GM12892 (cell line): ENCODE measurements at regions not wholly inside any gene's neighbourhood (a gene's known extent, or its start where the extent isn't known, plus 50 kb on each side); places are given as distances from the start of the nearest gene placed in this dataset.
"Not testable (repeated sequence)": the region's sequence is repeated elsewhere in the genome, so short reads cannot be mapped to it uniquely, and the experiment has no call there.

Source experiments
- DNase-seq: peaks from one replicate; pipeline ENCODE4 v3.0.0; 2011; ENCODE audit not compliant: insufficient read length
- FAIRE-seq: peaks from 2 replicates; lab custom pipeline; 2011; peaks lifted over from hg19 to GRCh38; lab: Jason Lieb, UNC
- POLR2A ChIP-seq: IDR thresholded peaks from 2 replicates; pipeline ENCODE4 v1.6.1; 2011; ENCODE audit warnings: low read depth, low read length, control low read depth
- POLR2AphosphoS5 ChIP-seq: IDR thresholded peaks from 2 replicates; pipeline ENCODE4 v1.6.1; 2011; ENCODE audit warnings: low read depth, low read length, control low read depth
- TAF1 ChIP-seq: IDR thresholded peaks from 2 replicates; pipeline ENCODE4 v1.6.1; 2011; ENCODE audit warnings: low read depth, mild to moderate bottlenecking, control low read depth, low read length, borderline replicate concordance

- no peak for TF ChIP-seq TAF1
- no peak for TF ChIP-seq POLR2A
- TF ChIP-seq POLR2AphosphoS5, result no peak
- no peak for FAIRE-seq
- no peak for DNase-seq
Measured at GRCh38 chr3:146709969-146710368, 104.8 kb upstream of the PLSCR5 start.

- no peak for TF ChIP-seq POLR2A
- TF ChIP-seq TAF1, result no peak
- no peak for TF ChIP-seq POLR2AphosphoS5
- DNase-seq, result no peak
- FAIRE-seq, result no peak
Measured at GRCh38 chr3:146705225-146705624, 100.1 kb upstream of the PLSCR5 start.

GRCh38 chr3:146702237-146702636, 97.1 kb upstream of the PLSCR5 start:
- FAIRE-seq, result no peak
- DNase-seq, result no peak
- TF ChIP-seq TAF1 (no peak), POLR2A (no peak), POLR2AphosphoS5 (no peak)

GRCh38 chr3:146701246-146701645, 96.1 kb upstream of the PLSCR5 start:
- TF ChIP-seq TAF1 (no peak), POLR2AphosphoS5 (no peak), POLR2A (no peak)
- DNase-seq, result no peak
- no peak for FAIRE-seq

- DNase-seq, FAIRE-seq: not testable (repeated sequence)
Measured at GRCh38 chr3:146700025-146700424, 94.9 kb upstream of the PLSCR5 start.

GRCh38 chr3:146692254-146692653, 87.1 kb upstream of the PLSCR5 start:
- no peak for DNase-seq
- TF ChIP-seq TAF1 (no peak), POLR2AphosphoS5 (no peak), POLR2A (no peak)
- FAIRE-seq, result no peak

GRCh38 chr3:146685050-146685814, 80.1 kb upstream of the PLSCR5 start:
- DNase-seq, result no peak
- FAIRE-seq, result no peak
- TF ChIP-seq POLR2A (no peak), POLR2AphosphoS5 (no peak), TAF1 (no peak)

- TF ChIP-seq POLR2A (no peak), POLR2AphosphoS5 (no peak), TAF1 (no peak)
- DNase-seq (no peak), FAIRE-seq (no peak)
Measured at GRCh38 chr3:146682171-146682570, 77.0 kb upstream of the PLSCR5 start.

- FAIRE-seq (no peak), DNase-seq (no peak)
- no peak for TF ChIP-seq POLR2A
- TF ChIP-seq TAF1, result no peak
- TF ChIP-seq POLR2AphosphoS5, result no peak
Measured at GRCh38 chr3:146680617-146681016, 75.5 kb upstream of the PLSCR5 start.

- TF ChIP-seq TAF1 (no peak), POLR2A (no peak), POLR2AphosphoS5 (no peak)
- no peak for FAIRE-seq
Measured at GRCh38 chr3:146679995-146680394, 74.8 kb upstream of the PLSCR5 start.

GRCh38 chr3:146679191-146679590, 74.0 kb upstream of the PLSCR5 start:
- no peak for FAIRE-seq
- TF ChIP-seq TAF1 (no peak), POLR2AphosphoS5 (no peak), POLR2A (no peak)

More at GRCh38 chr3:146679995-146680394, 74.8 kb upstream of the PLSCR5 start:
- DNase-seq, result no peak

GRCh38 chr3:146672941-146673340, 67.8 kb upstream of the PLSCR5 start:
- FAIRE-seq (no peak), DNase-seq (no peak)
- no peak for TF ChIP-seq POLR2A
- TF ChIP-seq POLR2AphosphoS5, result no peak
- no peak for TF ChIP-seq TAF1

More at GRCh38 chr3:146679191-146679590, 74.0 kb upstream of the PLSCR5 start:
- no peak for DNase-seq

- TF ChIP-seq POLR2A, result no peak
- no peak for TF ChIP-seq POLR2AphosphoS5
- no peak for TF ChIP-seq TAF1
- FAIRE-seq (no peak), DNase-seq (no peak)
Measured at GRCh38 chr3:146664403-146664802, 59.3 kb upstream of the PLSCR5 start.
